Activated naive CD4-positive, alpha-beta T cell (primary cell): ENCODE measurements at regions not wholly inside any gene's neighbourhood (a gene's known extent, or its start where the extent isn't known, plus 50 kb on each side); places are given as distances from the start of the nearest gene placed in this dataset.
"Not testable (repeated sequence)": the region's sequence is repeated elsewhere in the genome, so short reads cannot be mapped to it uniquely, and the experiment has no call there.

Experiments used
- DNase-seq, 4 experiments: peaks; one replicate each; lab custom pipeline; 2025; lab: John Stamatoyannopoulos, UW

DNA sequence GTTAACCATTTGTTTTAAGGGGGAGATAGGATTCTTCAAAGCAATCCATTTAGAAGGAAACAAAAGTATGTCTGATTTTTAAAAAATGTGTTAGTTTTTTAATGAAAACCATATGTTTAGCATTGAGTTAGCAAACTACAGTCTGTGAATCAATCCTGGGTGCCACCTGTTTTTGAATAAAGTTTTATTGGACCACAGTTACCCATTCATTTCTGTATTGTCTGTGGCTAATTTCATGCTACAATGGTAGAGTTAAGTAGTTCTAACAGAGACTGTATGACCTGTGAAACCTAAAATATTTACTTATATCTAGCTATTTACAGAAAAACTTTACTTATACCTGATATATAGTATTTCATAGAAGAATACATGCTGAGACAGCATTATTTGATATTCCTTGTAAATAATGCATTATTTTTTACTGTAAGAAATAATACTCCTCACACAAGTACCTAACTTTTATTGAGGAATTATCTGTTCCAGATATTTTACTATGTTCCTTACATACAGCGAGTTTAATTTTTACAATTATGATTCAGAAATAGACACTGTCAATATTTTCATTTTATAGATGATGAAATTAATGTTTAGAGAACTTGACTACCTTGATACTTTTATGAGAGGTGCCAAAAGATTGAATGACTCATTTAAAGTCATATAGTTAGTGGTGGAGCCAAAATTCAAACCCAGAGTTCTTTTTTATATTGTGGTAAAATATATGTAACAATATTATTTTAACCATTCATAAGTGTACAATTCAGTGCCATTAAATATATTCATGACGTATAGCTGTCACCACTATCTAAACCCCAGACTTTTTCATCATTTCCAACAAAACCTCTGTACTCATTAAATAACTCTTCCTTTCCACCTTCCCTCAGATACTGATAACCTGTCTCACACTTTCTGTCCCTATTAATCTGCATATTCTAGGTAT, 122.0 kb downstream of the GLUD2 start:
- no peak for DNase-seq

DNA sequence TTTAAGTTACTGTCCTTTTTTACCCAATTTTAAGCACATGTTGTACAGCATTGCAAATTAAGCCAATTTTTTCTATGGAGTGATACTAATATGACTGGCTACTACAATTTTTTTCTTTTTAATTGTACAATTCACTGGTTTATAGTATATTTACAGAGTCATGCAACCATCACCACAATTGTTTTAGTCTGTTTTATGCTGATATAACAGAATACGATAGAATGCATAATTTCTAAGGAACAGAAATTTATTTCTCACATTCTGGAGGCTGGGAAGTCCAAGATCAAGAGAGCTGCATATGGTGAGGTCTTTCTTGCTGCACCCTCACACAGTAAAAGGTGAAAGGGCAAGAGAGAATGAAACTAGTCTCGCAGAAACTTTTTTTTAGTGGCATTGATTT, 125.3 kb downstream of the GLUD2 start:
- DNase-seq: no peak

DNA sequence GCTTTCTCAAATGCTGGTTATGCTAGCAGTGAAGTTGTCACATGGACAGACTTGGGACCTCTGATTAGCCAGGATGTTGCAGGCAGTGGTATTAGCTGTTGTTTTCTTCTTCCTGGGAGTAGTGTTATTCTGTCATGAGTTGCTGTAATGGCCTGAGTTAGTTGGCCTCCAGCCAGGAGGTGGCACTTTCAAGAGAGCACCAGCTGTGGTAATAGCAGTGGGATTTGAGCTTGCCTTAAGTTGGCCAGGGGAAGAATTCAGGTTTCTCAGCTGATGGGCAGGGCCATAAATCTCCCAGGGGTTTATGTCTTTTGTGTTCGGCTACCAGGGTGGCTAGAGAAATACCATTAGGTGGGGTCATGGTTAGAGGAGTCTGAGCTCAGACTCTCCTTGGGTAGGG, 132.6 kb downstream of the GLUD2 start:
- no peak for DNase-seq

DNA sequence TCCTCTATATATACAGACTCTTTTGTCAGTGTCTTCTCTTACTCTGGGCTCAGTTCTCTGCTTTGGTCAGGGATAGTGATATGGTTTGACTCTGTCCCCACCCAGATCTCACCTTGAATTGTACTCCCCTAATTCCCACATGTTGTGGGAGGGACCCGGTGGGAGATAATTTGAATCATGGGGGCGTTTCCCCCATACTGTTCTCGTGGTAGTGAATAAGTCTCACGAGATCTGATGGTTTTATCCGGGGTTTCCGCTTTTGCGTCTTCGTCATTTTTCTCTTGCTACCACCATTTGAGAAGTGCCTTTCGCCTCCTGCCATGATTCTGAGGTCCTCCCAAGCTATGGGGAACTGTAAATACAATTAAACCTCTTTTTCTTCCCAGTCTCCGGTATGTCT, 144.4 kb downstream of the GLUD2 start:
- no peak for DNase-seq

DNA sequence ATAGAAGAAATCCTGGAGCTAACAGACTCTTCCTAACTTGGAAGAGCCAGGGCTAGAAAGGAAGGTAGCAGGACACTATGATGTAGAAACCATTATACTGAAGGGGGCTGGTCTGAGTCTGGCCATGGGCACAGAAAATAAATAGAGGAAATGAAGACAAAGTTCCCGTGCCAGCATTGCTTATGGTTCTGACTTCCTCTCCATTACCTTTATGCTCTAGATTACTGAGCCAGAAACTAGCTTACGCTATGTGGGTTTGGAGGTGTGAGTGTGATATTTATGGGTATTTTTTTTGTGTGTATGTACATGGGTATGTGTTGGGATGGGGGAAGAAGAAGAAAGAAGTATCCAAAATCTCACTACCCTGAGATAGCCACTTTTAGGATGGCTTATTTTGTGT, 148.3 kb downstream of the GLUD2 start:
- DNase-seq: no peak

DNA sequence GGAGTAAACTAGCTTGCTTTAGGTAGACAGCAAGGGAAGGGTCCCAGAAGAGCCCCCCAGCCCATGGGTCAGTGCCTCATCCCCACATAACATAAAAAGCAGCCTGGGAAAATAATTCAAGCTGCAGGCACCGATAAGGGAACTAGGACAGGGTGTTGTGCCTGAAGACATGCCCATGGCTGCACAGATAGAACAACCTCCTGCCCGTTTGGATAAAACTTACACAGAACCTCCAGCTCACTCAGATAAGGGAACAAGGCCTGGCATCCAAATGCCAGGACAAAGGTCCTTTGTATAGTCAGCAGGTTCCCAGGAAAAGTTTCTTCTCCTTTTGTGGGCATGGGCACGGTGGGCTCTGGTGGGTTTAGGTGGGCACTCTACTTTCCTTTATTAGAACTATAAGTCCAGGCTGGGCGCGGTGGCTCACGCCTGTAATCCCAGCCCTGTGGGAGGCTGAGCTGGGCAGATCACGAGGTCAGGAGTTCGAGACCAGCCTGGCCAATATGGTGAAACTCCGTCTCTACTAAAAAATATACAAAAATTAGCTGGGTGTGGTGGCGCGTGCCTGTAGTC, 149.5 kb downstream of the GLUD2 start:
- DNase-seq: not testable (repeated sequence)

DNA sequence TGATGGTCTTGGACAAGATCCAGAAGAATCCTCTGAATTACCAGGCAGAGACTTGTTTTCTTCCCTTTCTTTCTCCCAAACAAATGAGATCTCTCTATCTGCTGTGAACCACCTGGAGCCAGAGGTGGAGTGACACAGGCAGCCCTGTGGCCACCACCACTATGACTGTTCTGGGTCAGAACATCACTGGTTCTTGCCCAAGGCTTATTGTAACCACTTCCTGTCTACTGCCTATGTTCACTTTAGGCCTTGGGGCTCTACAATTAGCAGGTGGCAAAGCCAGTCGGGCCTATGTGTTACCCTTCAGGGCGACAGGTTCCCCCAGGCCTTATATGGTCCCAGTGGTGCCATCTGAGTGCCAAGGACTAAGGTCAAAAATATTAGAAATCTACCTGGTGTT, 161.2 kb downstream of the GLUD2 start:
- DNase-seq: no peak

DNA sequence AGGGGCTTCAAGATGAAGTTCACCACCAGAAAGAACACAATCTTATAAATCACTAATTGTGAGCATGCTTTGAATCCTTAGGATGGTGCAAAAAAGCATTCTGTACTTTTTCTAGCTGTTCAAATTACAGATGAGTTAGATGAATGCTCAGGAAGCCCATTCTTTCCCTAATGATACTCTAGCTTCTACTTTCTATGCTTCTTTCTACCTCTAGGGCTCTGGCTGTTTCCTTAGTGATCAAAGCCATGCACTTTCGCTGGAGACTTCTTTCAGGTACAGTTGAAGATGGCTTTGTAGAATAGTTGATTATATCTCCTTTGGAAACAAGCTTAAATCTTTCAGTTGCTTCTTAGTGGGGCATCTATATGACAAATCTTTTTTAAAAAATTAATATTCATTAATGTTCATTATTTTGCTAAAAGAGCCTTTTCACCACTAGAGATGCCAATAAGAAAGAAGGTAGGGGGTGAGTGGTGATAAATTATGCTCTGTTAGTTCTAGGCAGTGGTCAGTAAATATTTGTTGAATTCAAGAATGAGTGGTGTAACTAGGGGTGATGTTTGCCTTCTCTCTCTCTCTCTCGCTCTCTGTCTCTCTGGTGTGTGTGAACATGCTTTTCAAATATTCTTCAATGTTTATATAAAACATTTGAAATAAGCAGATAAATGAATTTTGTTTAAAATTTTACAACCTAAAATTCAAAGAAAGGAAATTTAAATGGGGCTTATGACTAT, 169.4 kb downstream of the GLUD2 start:
- DNase-seq: no peak

DNA sequence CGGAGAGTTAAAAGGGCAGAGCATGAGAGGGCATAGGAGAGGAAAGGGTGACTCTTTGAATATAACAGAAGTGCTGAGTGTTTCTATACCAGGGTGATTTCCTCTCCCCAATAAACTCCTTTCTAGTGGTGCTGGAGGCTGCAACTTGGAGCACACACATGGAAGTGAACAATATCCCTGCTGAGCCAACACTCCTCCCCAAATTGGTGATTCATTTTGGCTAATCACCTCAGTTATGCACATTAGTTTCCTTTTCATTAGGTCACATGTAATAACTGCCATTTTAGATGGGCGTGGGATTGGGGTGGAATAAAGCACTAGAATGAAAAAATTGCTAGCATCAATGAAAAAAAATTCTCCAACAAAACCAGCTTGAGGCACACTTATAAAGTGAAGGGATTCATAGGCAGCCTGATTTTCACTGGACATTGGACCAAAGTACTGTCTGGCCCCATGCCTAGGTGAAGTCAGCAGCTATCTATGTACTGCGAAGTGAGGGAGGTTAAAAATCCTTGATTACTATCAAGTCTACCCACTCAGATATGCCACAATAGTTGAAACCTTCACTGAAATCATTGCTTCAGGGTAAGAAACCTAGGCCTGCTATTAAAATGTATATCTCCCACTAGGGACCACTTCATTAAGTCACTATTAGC, 174.0 kb downstream of the GLUD2 start:
- DNase-seq: no peak

DNA sequence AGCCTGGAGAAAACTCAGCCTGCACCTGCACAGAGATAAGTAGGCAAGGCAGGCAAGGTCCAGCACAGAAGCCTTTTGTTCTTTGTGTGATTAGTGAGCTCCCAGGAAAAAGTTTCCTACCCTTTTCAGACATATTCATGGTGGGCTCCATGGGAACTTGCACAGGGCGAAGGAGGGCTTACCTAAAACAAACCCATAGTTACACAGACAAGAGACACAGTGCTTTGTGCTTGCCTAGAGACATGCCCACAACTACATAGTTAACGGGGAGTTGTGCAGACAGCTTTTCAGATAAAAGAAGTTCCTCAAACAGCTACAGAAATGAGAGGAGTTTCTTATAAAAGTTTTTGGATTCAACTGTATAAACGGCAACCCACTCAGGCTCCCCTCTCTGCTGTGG, 180.5 kb downstream of the GLUD2 start:
- no peak for DNase-seq

DNA sequence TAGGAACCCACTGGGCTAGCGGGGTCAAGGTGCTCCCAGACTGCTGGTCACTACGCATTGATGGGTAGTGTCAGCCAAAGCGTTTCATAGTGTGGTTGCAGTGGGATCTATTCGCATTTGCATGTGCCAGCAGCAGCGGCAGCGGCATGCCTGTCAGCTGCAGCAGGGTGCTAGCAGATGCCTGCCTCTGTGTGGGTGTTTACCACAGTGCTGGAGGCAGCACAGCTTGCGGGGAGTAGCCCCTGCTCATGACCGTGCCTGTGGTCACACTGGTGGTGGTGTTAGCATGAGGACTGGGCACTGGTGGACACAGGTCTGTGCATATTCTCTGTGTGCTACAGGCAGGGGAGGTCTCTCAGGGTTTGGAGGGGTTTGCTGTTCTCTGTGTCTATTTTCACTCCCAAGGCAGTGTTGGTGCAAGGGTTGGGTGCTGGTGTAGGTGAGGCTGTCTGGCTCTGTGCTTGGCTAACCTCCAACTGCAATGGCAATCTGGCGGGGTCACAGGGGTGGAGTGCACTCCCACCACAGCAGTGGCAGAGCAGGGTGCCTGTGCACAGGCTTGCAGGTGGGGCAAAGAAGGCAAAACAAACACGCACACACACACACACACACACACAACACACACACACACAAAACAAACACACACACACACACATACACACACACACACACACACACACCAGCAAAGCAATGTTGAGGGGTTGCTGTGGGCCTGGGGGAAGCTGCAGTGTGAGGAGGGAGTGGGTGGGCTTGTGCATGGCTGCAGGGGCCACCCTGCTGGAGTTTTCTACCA, 184.4 kb downstream of the GLUD2 start:
- DNase-seq: no peak

DNA sequence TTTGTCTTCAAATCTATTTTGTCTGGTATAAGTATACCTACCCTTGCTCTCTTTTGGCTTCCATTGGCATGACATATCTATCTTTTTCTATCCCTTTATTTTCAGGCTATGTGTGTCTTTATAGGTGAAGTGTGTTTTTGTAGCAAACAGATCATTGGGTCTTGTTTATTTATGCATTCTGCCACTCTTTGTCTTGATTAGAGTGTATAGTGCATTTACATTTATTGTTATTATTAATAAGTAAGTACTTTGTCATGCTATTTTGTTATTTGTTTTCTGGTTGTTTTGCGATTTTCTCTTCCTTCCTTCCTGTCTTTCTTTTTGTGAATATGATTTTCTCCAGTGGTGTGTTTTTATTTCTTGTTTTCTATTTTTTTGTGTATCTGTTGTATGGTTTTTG, 188.6 kb downstream of the GLUD2 start:
- DNase-seq: no peak

DNA sequence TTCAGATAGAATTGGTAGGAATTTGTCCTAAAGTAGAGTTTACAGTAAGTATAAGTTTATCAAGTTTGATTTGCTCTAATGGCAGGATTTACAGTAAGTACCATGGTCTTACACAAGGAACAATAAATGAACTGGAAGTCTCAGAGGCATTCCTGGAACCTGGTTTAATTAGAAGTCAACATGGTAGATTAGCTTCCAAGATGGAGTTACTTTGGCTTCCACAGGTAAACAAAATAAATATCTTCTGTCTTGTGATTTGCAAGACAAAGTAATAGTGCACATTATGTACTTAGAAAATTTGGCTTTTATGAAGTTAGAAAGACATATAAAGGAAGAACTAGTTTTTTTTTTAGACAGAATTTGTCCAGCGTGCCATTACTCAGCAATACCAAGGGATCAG, 190.7 kb downstream of the GLUD2 start:
- DNase-seq: no peak

DNA sequence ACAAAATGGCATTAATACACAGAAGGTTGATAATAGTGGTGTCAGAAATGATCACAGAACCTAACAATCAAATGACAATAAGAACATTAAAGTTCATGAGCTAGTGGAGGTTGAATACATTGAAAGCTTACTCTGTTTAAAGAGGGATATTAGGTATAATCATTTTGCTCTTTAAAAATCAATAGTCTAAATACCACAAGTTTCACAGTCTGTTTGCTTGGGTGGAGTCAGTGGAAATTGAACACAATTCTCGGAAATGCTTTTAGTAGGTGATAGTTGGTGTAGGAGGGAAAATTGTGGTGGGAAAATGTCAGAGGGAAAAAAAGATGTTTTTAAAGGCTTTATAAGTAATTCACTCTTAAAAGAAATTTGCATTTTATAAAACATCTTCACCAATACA, 197.1 kb downstream of the GLUD2 start:
- DNase-seq: no peak

DNA sequence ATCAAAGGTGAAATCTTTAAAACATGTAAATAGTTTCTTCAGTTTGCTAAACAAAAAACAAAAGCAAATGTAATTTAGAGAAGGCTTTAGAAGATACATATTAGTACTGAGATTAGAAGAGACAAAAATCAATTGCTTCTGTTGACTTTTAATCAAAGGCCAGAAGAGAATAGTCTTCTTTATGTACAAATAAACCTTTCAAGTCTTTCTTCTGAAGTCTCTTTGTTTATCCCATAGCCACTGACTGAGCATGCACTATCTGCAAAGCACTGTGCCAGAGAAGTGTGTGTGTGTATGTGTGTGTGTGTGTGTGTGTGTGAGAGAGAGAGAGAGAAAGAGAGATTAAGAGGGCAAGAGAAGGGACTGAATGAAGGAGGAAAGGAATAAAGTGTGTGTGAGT, 198.4 kb downstream of the GLUD2 start:
- no peak for DNase-seq

DNA sequence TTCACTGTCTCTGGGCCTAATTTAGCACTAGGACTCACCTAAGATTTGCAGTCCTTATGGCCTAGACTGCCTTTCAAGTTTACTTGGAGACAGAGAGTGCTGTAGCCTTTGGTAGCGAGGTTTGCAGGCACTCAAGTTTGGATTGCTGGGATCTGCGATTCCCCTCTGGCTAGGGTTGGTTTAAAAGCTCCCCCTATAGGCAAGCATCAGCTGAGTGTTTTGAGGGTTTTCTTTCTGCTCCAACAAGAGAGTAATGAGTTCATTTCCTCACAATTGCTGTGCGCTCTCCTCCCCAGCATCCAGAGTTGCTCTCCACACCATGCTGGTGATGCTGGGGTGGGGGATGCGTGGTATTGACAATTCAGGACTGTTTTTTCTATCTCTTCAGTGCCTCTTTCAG, 206.9 kb downstream of the GLUD2 start:
- DNase-seq: no peak

DNA sequence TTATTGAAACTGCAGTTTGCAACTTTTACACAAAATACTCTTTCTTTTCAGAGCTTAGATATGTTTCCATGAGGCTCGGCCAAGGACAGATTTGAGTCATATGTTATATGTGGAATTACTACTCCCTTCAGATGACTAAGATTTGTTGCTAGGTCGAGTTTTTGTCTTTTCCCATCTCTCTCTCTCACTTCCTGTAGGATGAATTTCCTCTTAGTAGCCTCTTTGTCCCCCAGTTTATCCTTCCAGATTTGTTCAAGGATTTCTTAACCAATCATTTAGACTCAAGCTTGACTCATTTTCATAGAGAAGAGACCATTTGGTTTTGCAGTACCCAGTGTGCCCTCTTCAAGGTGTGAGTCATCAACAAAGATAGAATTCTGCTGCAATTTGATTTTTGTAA, 209.2 kb downstream of the GLUD2 start:
- DNase-seq: no peak

DNA sequence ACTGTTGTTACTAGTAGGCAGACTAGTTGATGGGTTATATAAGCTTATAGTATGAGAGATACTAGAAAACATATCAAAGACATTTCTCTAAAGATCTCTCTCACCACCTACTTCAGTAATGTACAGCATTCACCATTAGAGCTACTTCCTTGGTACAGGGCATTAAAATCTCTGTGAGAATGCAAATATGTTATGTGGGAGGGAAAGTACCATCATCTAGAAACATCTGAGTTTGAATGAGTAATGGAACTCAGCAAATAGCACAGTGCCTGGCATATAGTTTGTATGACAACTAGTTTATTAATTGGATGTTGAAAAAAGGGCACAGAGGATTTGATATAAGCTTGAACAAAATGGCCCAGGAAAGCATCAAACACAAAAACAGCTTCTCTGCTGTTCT, 211.1 kb downstream of the GLUD2 start:
- DNase-seq: no peak

DNA sequence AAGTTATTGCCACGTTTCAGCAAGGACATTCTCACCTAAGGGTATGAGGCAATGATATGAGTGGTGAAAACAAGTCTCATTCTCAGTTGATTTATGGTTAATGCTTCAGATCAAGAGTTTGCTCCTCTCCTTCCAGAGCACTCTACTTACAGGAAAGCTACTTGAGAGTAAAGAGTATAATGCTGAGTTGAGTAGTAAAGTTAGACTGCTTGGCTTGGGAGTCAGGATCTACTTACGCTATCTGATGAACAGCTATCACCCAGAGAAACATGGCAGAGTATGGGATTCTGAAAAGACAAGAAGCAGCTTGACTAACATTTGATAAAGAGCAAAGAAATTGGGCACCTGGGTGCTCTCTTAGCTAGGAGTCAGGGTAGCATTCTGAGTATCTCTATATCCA, 211.8 kb downstream of the GLUD2 start:
- DNase-seq: no peak

DNA sequence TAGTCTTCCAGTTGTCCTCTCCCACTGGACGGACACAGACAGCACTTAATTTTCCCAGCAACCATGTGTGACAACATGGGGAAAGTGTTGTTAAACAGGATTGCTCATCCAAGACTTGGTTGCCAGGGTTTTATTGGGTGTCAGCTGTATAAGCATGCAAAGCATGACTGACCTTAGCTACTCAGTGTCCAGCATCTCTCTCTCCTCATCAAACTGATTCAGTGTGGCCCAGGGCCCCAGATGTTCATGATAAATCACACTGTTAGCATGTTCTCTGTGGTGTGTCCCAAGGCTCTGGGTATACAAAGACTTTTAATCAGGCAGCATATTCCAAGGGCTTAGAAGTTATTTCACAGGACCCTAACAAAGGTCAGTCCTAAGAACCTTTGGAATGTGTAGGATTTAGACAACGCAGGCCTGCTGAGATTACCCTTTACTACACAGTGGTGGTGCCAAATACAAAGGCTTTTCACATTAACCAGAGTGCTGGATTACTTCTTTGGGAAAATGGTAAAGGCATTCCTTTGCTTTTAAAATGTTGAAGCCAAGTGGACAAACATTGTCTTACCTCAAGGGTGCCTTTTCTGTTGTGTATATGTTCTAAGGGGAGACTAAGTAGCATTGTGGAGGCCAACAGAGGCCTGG, 213.3 kb downstream of the GLUD2 start:
- no peak for DNase-seq

DNA sequence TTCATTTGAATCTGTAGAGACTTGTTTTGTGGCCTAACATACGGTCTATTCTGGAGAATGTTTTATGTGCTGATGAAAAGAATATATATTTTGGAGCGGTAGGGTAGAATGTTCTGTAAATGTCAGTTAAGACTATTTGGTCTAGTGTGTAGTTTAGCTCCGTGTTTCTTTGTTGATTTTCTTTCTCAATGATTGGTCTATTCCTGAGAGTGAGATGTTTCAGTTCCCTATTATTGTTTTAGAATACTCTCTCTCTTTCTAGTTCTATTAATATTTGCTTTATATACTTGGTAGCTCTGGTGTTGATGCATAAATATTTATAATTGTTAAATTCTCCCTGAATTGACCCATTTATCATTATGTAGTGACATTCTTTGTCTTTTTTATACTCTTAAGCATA, 236.5 kb downstream of the GLUD2 start:
- DNase-seq: no peak
